HFFc6 (cell line): ENCODE measurements at regions not wholly inside any gene's neighbourhood (a gene's known extent, or its start where the extent isn't known, plus 50 kb on each side); places are given as distances from the start of the nearest gene placed in this dataset.

Source experiments
- DNase-seq: peaks from one replicate; pipeline ENCODE4 v3.0.0-alpha.2; 2018
- H3K27ac Mint-ChIP-seq: 2 replicates; pipeline ENCODE4 v1.8.0; 2020; ENCODE audit warnings: mild to moderate bottlenecking, mixed read lengths
- H3K27me3 Mint-ChIP-seq: 2 replicates; pipeline ENCODE4 v1.8.0; 2021; ENCODE audit warnings: mild to moderate bottlenecking, moderate library complexity, mixed read lengths; ENCODE audit not compliant: insufficient read depth
- H3K36me3 Mint-ChIP-seq: 2 replicates; pipeline ENCODE4 v1.8.0; 2021; ENCODE audit warnings: low read depth, mixed read lengths
- H3K4me1 Mint-ChIP-seq: 2 replicates; pipeline ENCODE4 v1.8.0; 2020; ENCODE audit warnings: low read depth, mixed read lengths
- H3K4me3 Mint-ChIP-seq: 2 replicates; pipeline ENCODE4 v1.8.0; 2020; ENCODE audit warnings: mild to moderate bottlenecking, moderate library complexity, mixed read lengths
- H3K9me3 Mint-ChIP-seq: 2 replicates; pipeline ENCODE4 v1.8.0; 2020; ENCODE audit warnings: mild to moderate bottlenecking, mixed read lengths
- CTCF ChIP-seq: fragments of 200-600 bp; sonication (generic); IDR thresholded peaks from 2 replicates; pipeline ENCODE4 v1.5.0; 2021; ENCODE audit warnings: antibody characterized with exemption, mild to moderate bottlenecking

- peaks cover 4% of the 10 kb centered on the region for H3K27me3 Mint-ChIP-seq
- no peak overlapping the region for H3K27ac Mint-ChIP-seq
- H3K4me3 Mint-ChIP-seq = no peak overlapping the region
- H3K9me3 Mint-ChIP-seq = no peaks in the 10 kb centered on the region
- TF ChIP-seq CTCF = no peak
- H3K36me3 Mint-ChIP-seq = no peaks in the 10 kb centered on the region
- no peak for DNase-seq
- peaks cover 25% of the 10 kb centered on the region for H3K4me1 Mint-ChIP-seq
Observed at GRCh38 chr20:11719153-11719552, 198.5 kb upstream of the BTBD3 start.

- Mint-ChIP-seq H3K4me1 (peaks cover 9% of the 10 kb centered on the region), H3K4me3 (no peak overlapping the region), H3K36me3 (no peaks in the 10 kb centered on the region), H3K9me3 (no peaks in the 10 kb centered on the region), H3K27ac (no peak overlapping the region), H3K27me3 (peaks cover 6% of the 10 kb centered on the region)
- TF ChIP-seq CTCF = no peak
- DNase-seq = no peak
Observed at GRCh38 chr20:11721411-11721810, 196.3 kb upstream of the BTBD3 start.

- Mint-ChIP-seq H3K4me1 (no peaks in the 10 kb centered on the region), H3K27ac (no peak overlapping the region), H3K27me3 (peaks cover 6% of the 10 kb centered on the region)
Observed at GRCh38 chr20:11724097-11724496, 193.6 kb upstream of the BTBD3 start.

GRCh38 chr20:11726026-11726425 is 191.7 kb upstream of the BTBD3 start:
- no peaks in the 10 kb centered on the region for H3K9me3 Mint-ChIP-seq
- TF ChIP-seq CTCF = no peak
- H3K4me3 Mint-ChIP-seq = no peak overlapping the region
- H3K27me3 Mint-ChIP-seq = peaks cover 6% of the 10 kb centered on the region
- H3K27ac Mint-ChIP-seq = no peak overlapping the region
- no peak for DNase-seq
- no peaks in the 10 kb centered on the region for H3K4me1 Mint-ChIP-seq
- no peaks in the 10 kb centered on the region for H3K36me3 Mint-ChIP-seq

More at GRCh38 chr20:11724097-11724496, 193.6 kb upstream of the BTBD3 start:
- DNase-seq = no peak
- Mint-ChIP-seq H3K36me3 (no peaks in the 10 kb centered on the region), H3K9me3 (no peaks in the 10 kb centered on the region), H3K4me3 (no peak overlapping the region)
- no peak for TF ChIP-seq CTCF

- DNase-seq = no peak
- Mint-ChIP-seq H3K9me3 (no peaks in the 10 kb centered on the region), H3K27ac (no peak overlapping the region), H3K27me3 (peaks cover 6% of the 10 kb centered on the region), H3K4me3 (no peak overlapping the region), H3K36me3 (no peaks in the 10 kb centered on the region), H3K4me1 (no peaks in the 10 kb centered on the region)
- TF ChIP-seq CTCF = no peak
Observed at GRCh38 chr20:11727708-11728107, 190.0 kb upstream of the BTBD3 start.

GRCh38 chr20:11728937-11729336 is 188.8 kb upstream of the BTBD3 start:
- H3K27me3 Mint-ChIP-seq = peaks cover 6% of the 10 kb centered on the region
- H3K4me1 Mint-ChIP-seq = no peaks in the 10 kb centered on the region
- H3K4me3 Mint-ChIP-seq = no peak overlapping the region
- no peaks in the 10 kb centered on the region for H3K36me3 Mint-ChIP-seq
- no peak for DNase-seq
- no peak overlapping the region for H3K27ac Mint-ChIP-seq
- no peak for TF ChIP-seq CTCF
- no peaks in the 10 kb centered on the region; the same call in 1 of the 2 replicates for H3K9me3 Mint-ChIP-seq
